ENCODE measurements at regions not wholly inside any gene's neighbourhood (a gene's known extent, or its start where the extent isn't known, plus 50 kb on each side); places are given as distances from the start of the nearest gene placed in this dataset.

- ChIA-PET SMC1A (ENCODE audit: uncharacterized antibody, unreplicated experiment) (interaction anchor here (0.7 to 1.4 kb wide), 2 partner anchors 34 to 1032 kb away, joined by 3 read pairs; no protein-coding TSS in a partner anchor), POLR2A (no interaction called here), RAD21 (ENCODE audit: unreplicated experiment) (interaction anchor here (0.9 to 1.0 kb wide), 2 partner anchors 16 to 1031 kb away, joined by 3 read pairs; no protein-coding TSS in a partner anchor), CTCF (interaction anchor here (0.6 to 1.4 kb wide), 4 partner anchors 11 to 1102 kb away, joined by 3 to 4 read pairs (median 4); no protein-coding TSS in a partner anchor)
- Histone ChIP-seq H3K36me3 (ENCODE audit: control insufficient read depth in 2 of 2, insufficient read depth in 2 of 2, low read length in 1 of 2) (no peaks in the 10 kb centered on the region), H3K9me3 (replicated peaks; ENCODE audit: control insufficient read depth, insufficient read depth, low read length) (no peaks in the 10 kb centered on the region), H2AFZ (ENCODE audit: control insufficient read depth, low read depth, low read length) (no peak overlapping the region), H3K9ac (ENCODE audit: control insufficient read depth, insufficient read depth, low read length) (no peak overlapping the region), H3K4me2 (ENCODE audit: control insufficient read depth, insufficient read depth) (no peak overlapping the region), H3K27ac (ENCODE audit: control insufficient read depth, insufficient read depth) (no peak overlapping the region), H3K27me3 (replicated peaks in 1 of 2; ENCODE audit: control insufficient read depth in 2 of 2, insufficient read depth in 2 of 2, low read length in 1 of 2) (no peaks in the 10 kb centered on the region), H3K4me1 (ENCODE audit: control insufficient read depth, insufficient read depth, low read length) (no peaks in the 10 kb centered on the region), H3K4me3 (no peak overlapping the region), H3K79me2 (ENCODE audit: control insufficient read depth, insufficient read depth, low read length) (no peaks in the 10 kb centered on the region), H4K20me1 (ENCODE audit: control insufficient read depth, insufficient read depth) (no peaks in the 10 kb centered on the region)
- in situ Hi-C loops (cut with MboI) (loop anchor here (25.0 kb wide), 1 partner anchor 1488 kb away; no protein-coding TSS in a partner anchor), intact Hi-C loops (cut with micrococcal nuclease; ENCODE audit: unreplicated experiment) (loop anchor here (10.0 kb wide), 1 partner anchor 1030 kb away; no protein-coding TSS in a partner anchor)
- no peak for DNase-seq (ENCODE audit: low read depth, low spot score)
- 63% methylated on average over 4 of the region's 4 CpGs for WGBS (ENCODE audit: insufficient coverage, insufficient replicate concordance, low lambda C conversion rate, missing lambda C conversion rate)
- FAIRE-seq: no peak
- BruUV-seq (replicated peaks): no TSS peak
- ATAC-seq: peak; percentile 38; the same call in 1 of the 3 replicates
- TF ChIP-seq ETV6 (conservative IDR thresholded peaks at IDR 0.05 in 1 of 2, IDR thresholded peaks at IDR 0.05 in 1 of 2; ENCODE audit: borderline replicate concordance in 1 of 2, low read depth in 1 of 2) (no peak), PML (IDR thresholded peaks at IDR 0.05; ENCODE audit: low read length) (no peak), MEF2B (IDR thresholded peaks at IDR 0.05; ENCODE audit: partially characterized antibody, poor library complexity, severe bottlenecking) (no peak), RELA (IDR thresholded peaks at IDR 0.05; ENCODE audit: borderline replicate concordance, partially characterized antibody) (no peak), RAD21 (IDR thresholded peaks at IDR 0.05; ENCODE audit: insufficient read depth, low read depth, low read length) (peak; percentile 39), BACH1 (IDR thresholded peaks at IDR 0.05; ENCODE audit: borderline replicate concordance) (no peak), CTCF (IDR thresholded peaks at IDR 0.05 in 2 of 3, conservative IDR thresholded peaks at IDR 0.05 in 1 of 3; ENCODE audit: control insufficient read depth in 2 of 3, extremely low read depth in 1 of 3, insufficient read depth in 1 of 3, low read depth in 3 of 3, low read length in 3 of 3) (peak in 2 of 3 experiments; percentile 16 to 31; a peak in 2 of 6 replicates)
These were observed 637.6 kb downstream of the RNF144B start for GRCh38 chr6:19024737-19025136.

Measured in GM12878 (cell line).